ENCODE measurements at regions not wholly inside any gene's neighbourhood (a gene's known extent, or its start where the extent isn't known, plus 50 kb on each side); places are given as distances from the start of the nearest gene placed in this dataset.

- no peak for DNase-seq (ENCODE audit: low read depth)
- TF ChIP-seq CTCF (IDR thresholded peaks at IDR 0.05; ENCODE audit: low read length, missing control alignments): no peak
- no peak overlapping the region for H3K4me3 ChIP-seq (replicated peaks; ENCODE audit: low read depth, low read length)
These were observed 50.5 kb upstream of the CCDC196 start for GRCh38 chr14:66435683-66436082.
